Suppressor macrophage (primary cell): ENCODE measurements at regions not wholly inside any gene's neighbourhood (a gene's known extent, or its start where the extent isn't known, plus 50 kb on each side); places are given as distances from the start of the nearest gene placed in this dataset.
A peak's percentile ranks its signal among the peaks of the same experiment; 100 is the strongest.

Source experiments
- DNase-seq, 4 experiments: peaks; one replicate each; pipeline ENCODE4 v3.0.0-alpha.2; 2020 to 2022

GRCh38 chr11:122398851-122399250 lies 256.7 kb upstream of the UBASH3B start:
- DNase-seq, result no peak

DNA sequence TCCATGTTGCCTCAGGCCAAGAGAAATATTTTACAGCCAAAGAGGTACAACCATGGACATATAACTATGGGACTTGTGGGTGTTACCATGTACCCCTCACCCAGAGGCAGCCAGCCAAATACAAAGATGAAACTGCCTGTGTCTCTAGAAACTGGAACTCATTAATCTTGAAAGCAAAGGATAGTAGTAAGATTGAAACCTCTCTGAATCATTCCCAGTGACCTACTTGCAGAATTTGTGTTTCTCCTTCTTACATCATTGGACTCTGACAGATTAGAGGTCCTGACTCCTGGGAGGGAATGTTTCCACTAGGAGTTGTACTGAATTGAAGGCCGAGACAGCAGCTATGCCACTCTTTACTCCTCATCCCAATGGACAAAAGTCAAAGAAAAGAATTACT lies 257.4 kb upstream of the UBASH3B start:
- DNase-seq, result no peak

- DNase-seq, result no peak
Measured at GRCh38 chr11:122395282-122395681, 260.2 kb upstream of the UBASH3B start.

DNA sequence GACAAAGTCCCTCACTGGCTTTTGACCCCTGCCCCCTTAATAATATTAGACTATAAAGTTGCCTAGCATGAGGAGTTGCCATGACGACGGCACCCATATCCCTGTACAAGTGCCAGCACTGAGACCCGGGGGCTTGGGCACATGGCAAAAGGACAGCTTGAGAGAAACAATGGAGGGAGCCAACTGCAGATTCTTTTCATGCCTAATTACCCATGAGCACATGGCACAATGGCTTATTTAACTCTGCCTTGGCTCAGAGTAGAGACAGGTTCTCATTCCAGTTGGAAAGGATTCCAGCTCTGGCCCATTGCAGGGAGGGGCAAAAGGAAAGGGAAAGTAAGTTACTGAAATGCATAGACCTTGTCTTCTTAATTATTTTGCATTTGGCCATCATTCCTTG lies 261.2 kb upstream of the UBASH3B start:
- DNase-seq, result no peak

- peak in 3 of 4 experiments; percentile 6 to 25 (median 9) for DNase-seq
Measured at GRCh38 chr11:122393209-122393860, 262.2 kb upstream of the UBASH3B start.

GRCh38 chr11:122392508-122392907 lies 263.0 kb upstream of the UBASH3B start:
- DNase-seq, result no peak

DNA sequence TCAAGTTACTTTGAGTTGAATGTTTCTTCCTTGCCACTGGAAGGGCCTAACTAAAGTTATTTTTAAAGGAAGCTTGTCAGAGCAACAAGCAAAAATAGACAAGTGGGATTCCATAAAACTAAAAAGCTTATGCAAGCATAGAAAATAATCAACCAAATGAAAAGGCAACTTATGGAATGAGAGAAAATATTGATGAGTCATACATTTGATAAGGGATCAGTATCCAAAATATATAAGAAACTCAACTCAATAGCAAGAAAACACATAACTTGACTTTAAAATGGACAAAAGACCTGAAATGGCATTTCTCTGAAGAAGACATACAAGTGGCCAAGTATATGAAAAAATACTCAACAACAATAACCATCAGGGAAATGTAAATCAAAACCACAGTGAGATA lies 264.5 kb upstream of the UBASH3B start:
- DNase-seq, result no peak

- no peak for DNase-seq
Measured at GRCh38 chr11:122383186-122383585, 267.2 kb upstream of the BLID start.

GRCh38 chr11:122375687-122376399 lies 259.8 kb upstream of the BLID start:
- DNase-seq, result no peak

DNA sequence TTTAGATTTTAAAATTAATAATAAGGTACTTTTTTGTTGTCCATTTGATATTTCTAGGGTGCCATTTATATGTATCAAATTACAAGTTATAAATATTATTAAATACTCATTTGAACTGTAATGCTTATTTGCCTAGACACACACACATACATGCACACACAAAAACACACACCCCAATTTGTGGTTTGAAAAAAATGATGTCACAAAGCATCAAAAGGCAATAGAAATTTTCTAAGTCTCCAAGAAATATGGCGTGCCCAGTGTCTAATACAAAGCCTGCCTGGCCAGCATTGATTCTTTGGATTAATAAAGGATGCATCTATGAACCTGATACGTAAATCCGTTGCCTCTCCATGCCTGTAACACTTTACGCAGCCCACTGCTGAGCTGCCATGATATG lies 252.8 kb upstream of the BLID start:
- DNase-seq, result no peak

- DNase-seq, result no peak
Measured at GRCh38 chr11:122367809-122368231, 251.8 kb upstream of the BLID start.

DNA sequence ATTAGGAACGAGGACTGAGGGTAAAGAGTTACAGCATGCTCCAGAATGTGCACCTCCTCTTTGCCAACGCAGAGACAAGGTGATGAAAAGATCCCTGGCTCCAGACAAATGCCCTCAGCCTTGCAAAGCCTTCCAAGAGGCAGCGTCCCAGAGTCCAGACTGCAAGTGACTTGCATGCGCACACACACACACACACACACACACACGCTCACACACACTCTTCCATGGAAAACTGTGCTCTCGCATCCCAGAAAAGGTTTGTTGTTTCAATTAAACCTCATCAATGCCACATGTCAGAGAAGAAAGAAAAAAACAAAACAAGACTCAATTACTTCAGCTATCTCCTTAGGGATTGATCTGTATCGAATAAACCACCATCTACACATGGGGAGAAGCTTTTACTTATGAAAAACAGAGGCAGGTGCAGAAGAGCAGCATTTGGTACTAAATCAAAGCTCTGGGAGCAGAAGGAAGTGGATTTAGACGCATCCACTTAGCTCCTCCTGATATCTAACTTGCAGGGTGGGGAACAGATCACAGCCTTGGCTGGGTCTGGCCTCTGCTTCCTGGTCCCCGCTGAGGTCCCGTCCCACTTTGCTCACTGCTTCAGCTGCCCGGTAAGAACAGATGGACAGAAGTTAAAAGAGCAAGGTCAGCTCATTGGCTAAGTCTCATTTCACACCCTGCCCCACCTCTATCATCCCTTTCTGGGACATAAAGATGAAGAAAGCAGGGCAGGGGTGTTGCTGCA lies 249.8 kb upstream of the BLID start:
- DNase-seq, result no peak

DNA sequence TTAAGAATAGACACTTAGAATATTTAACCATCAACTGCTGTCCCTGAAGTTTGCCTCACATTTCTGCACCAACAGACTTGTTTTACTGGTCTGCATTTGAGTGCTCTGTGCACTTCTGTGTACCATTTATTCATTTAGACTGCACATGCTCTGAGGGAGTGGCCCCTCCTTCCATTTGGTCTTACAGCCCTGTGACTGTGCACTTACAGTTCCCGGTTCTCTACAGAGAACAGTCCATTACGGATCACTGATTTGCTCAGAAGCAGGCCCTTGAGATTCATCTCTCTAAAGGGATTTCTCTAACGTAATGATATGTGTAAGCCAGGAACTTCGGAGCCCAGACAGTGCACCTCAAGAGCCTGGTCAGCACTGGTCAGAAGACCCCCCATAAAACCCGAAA lies 247.3 kb upstream of the BLID start:
- DNase-seq, result peak in 3 of 4 experiments; percentile 12 to 28 (median 21)

- no peak for DNase-seq
Measured at GRCh38 chr11:122362381-122362780, 246.4 kb upstream of the BLID start.

DNA sequence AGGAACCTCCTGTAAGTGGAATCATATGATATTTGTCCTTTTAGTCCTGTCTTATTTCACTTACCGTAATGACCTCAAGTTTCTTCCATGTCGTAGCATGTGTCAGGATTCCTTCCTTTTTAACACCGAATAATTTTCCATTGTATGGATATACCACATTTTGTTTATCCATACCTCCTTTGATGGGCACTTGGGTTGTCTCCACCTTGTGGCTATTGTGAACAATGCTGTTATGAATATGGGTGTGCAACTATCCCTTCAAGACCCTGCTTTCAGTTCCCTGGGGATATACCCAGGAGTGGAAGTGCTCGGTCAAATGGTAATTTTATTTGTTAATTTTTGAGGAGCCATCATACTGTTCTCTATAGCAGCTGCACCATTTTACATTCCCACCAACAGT lies 244.9 kb upstream of the BLID start:
- DNase-seq, result peak in 3 of 4 experiments; percentile 10 to 38 (median 12)

- no peak for DNase-seq
Measured at GRCh38 chr11:122359081-122359571, 243.1 kb upstream of the BLID start.

- no peak for DNase-seq
Measured at GRCh38 chr11:122358292-122358691, 242.3 kb upstream of the BLID start.

- DNase-seq, result no peak
Measured at GRCh38 chr11:122355968-122356367, 240.0 kb upstream of the BLID start.

GRCh38 chr11:122354025-122354697 lies 238.1 kb upstream of the BLID start:
- no peak for DNase-seq

DNA sequence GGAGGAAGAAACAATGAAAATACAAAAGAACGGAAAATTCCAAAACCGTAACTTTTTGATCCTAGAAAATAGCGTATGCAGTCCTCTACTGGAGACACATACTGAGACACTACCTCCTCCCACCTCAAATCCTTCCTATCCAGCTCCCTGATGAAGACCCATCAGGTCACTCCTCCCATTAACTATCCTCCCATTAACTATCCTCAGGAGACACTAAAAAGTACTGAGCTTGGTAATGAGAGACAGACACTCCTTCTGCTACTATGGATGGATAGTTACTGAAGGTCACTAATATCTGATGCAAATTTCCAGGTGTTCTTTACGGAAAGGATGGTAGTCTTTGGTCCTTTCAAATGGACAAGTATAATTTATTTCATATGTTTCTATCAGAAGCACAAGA lies 237.5 kb upstream of the BLID start:
- no peak for DNase-seq

GRCh38 chr11:122348659-122349409 lies 232.8 kb upstream of the BLID start:
- DNase-seq, result no peak

DNA sequence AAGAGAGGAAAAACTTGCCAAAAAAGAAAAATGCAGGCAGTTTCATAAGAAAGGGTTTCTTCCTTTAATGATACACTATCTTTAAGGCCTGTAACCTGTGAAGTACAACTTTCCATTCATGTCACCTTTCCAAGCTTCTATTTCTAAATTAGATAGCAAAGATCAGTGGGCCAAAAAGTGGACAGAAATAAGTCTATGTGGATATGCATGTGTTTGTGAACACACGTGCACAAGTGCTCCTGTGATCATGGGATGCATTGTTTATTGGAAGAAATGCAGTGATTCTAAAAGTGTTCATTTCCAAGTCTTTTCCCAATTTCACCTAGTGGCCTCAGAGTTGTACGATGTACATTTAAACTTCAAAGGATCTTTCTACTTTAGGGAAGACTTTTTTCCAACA lies 230.0 kb upstream of the BLID start:
- DNase-seq, result no peak
